ENCODE measurements at regions not wholly inside any gene's neighbourhood (a gene's known extent, or its start where the extent isn't known, plus 50 kb on each side); places are given as distances from the start of the nearest gene placed in this dataset.

DNA sequence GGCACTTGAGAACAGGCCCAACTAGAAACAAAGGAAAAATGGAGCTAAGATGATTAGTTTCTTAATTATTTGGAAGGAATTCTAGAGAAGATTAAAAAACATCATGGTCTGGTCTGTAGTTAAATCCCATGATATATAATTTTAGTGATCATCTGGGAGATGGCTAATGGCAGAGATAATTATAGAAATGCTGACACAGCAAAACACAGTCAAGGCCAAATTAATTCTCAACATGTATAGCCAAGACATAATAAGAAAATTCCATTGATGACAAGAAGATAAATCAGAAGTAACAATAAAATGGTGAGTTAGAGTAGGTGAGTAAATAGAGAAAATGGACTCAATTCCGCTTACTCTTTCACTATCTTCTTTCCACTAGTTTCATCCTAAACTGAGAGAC is 59.2 kb upstream of the ITGA4 start:
- no peak overlapping the region for H3K4me3 ChIP-seq
- H3K27me3 ChIP-seq, result no peaks in the 10 kb centered on the region
- H3K27ac ChIP-seq, result no peak overlapping the region
- H3K36me3 ChIP-seq, result no peaks in the 10 kb centered on the region
- peaks cover 0 to 6% (median 0%) of the 10 kb centered on the region in 4 donors for H3K4me1 ChIP-seq
- TF ChIP-seq, protein P1, sequence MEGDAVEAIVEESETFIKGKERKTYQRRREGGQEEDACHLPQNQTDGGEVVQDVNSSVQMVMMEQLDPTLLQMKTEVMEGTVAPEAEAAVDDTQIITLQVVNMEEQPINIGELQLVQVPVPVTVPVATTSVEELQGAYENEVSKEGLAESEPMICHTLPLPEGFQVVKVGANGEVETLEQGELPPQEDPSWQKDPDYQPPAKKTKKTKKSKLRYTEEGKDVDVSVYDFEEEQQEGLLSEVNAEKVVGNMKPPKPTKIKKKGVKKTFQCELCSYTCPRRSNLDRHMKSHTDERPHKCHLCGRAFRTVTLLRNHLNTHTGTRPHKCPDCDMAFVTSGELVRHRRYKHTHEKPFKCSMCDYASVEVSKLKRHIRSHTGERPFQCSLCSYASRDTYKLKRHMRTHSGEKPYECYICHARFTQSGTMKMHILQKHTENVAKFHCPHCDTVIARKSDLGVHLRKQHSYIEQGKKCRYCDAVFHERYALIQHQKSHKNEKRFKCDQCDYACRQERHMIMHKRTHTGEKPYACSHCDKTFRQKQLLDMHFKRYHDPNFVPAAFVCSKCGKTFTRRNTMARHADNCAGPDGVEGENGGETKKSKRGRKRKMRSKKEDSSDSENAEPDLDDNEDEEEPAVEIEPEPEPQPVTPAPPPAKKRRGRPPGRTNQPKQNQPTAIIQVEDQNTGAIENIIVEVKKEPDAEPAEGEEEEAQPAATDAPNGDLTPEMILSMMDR (IDR thresholded peaks at IDR 0.05), result no peak
- TF ChIP-seq EP300 (IDR thresholded peaks at IDR 0.05; ENCODE audit: low read depth) (no peak), POLR2AphosphoS5 (IDR thresholded peaks at IDR 0.05) (no peak), POLR2A (IDR thresholded peaks at IDR 0.05) (no peak)
- DNase-seq, result no peak
- no peaks in the 10 kb centered on the region for H3K9me3 ChIP-seq
- 100% methylated on average over 1 of the region's 1 CpG for WGBS, 2 donors (ENCODE audit: low coverage in 1 of 2)
- in situ Hi-C loops (cut with MboI; ENCODE audit: low pct_ligation_motif_present in 1 of 4, low pct_unique_long_range_greater_than_20kb in 1 of 4, low sequenced_read_pairs in 3 of 4), result no loop called here
- intact Hi-C loops (cut with DNase I; ENCODE audit: low total_unique reads), result no loop called here

- Histone ChIP-seq H3K4me1 (no peaks in the 10 kb centered on the region), H3K36me3 (no peaks in the 10 kb centered on the region), H3K27me3 (no peaks in the 10 kb centered on the region), H3K27ac (no peak overlapping the region), H3K4me3 (no peak overlapping the region), H3K9me3 (no peaks in the 10 kb centered on the region)
- DNase-seq, result no peak
- WGBS, 2 donors (ENCODE audit: low coverage in 1 of 2), result 74 to 100% methylated on average over 1 to 3 of the region's 4 CpGs
- intact Hi-C loops (cut with DNase I; ENCODE audit: low total_unique reads) (no loop called here), in situ Hi-C loops (cut with MboI; ENCODE audit: low pct_ligation_motif_present in 1 of 4, low pct_unique_long_range_greater_than_20kb in 1 of 4, low sequenced_read_pairs in 3 of 4) (no loop called here)
- TF ChIP-seq POLR2A (IDR thresholded peaks at IDR 0.05) (no peak), EP300 (IDR thresholded peaks at IDR 0.05; ENCODE audit: low read depth) (no peak), POLR2AphosphoS5 (IDR thresholded peaks at IDR 0.05) (no peak)
- TF ChIP-seq, protein P1 (IDR thresholded peaks at IDR 0.05), result no peak
These were observed 58.2 kb upstream of the ITGA4 start for GRCh38 chr2:181399027-181399426.

DNA sequence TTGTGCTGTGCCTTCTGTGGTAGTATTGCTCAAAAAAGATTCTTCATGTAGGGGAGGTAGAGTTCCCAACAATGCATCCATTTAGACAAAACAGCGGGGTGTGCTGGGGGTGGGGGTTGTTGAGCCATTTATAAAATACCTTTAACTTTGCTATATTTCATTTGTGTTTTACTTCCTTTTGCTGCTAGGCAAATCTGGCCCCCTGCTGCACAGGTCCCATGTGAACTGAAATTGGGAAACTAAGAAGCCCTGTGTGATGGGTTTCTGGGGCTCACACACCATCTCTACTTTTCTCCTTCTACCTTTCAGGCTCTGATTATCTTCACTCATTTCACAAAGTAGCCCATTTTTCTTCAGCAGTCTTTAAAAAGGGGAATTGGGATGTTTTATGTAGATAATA is 52.7 kb upstream of the ITGA4 start:
- H3K36me3 ChIP-seq, result no peaks in the 10 kb centered on the region
- intact Hi-C loops (cut with DNase I; ENCODE audit: low total_unique reads), result no loop called here
- TF ChIP-seq POLR2A (IDR thresholded peaks at IDR 0.05), result no peak
- no peak for TF ChIP-seq POLR2AphosphoS5 (IDR thresholded peaks at IDR 0.05)
- no peak for TF ChIP-seq EP300 (IDR thresholded peaks at IDR 0.05; ENCODE audit: low read depth)
- TF ChIP-seq, protein P1 (IDR thresholded peaks at IDR 0.05), result no peak
- no peaks in the 10 kb centered on the region for H3K4me1 ChIP-seq
- in situ Hi-C loops (cut with MboI; ENCODE audit: low pct_ligation_motif_present in 1 of 4, low pct_unique_long_range_greater_than_20kb in 1 of 4, low sequenced_read_pairs in 3 of 4), result no loop called here
- H3K4me3 ChIP-seq, result no peak overlapping the region
- H3K9me3 ChIP-seq, result no peaks in the 10 kb centered on the region
- 88 to 100% methylated on average over 1 of the region's 1 CpG for WGBS, 2 donors (ENCODE audit: low coverage in 1 of 2)
- H3K27me3 ChIP-seq, result no peaks in the 10 kb centered on the region
- no peak overlapping the region for H3K27ac ChIP-seq
- DNase-seq, result no peak

DNA sequence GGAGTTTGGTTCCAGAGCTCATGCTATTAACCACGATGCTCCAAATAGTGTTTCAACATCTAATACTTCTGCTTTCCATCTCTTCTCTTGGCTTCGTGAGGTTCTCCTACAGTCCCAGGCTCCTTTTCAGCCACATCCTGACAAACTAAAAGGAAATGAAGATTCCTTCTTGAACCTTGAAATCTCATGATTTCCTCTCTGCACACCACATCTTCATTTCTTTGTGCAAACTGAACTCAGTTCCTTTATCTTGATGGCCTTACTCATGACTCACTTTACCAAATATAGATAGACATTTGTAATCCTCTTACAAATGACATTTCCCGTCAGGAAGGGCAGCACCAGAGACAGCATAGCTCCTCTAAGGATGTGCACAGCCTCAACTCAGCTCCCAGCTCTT is 50.0 kb upstream of the ITGA4 start:
- no peak overlapping the region for H3K4me3 ChIP-seq
- TF ChIP-seq POLR2A (IDR thresholded peaks at IDR 0.05) (no peak), EP300 (IDR thresholded peaks at IDR 0.05; ENCODE audit: low read depth) (no peak), POLR2AphosphoS5 (IDR thresholded peaks at IDR 0.05) (no peak)
- TF ChIP-seq, protein P1 (IDR thresholded peaks at IDR 0.05), result no peak
- H3K27ac ChIP-seq, result no peak overlapping the region
- H3K36me3 ChIP-seq, result no peaks in the 10 kb centered on the region
- intact Hi-C loops (cut with DNase I; ENCODE audit: low total_unique reads) (no loop called here), in situ Hi-C loops (cut with MboI; ENCODE audit: low pct_ligation_motif_present in 1 of 4, low pct_unique_long_range_greater_than_20kb in 1 of 4, low sequenced_read_pairs in 3 of 4) (no loop called here)
- H3K4me1 ChIP-seq, result no peaks in the 10 kb centered on the region
- no peak for DNase-seq
- no peaks in the 10 kb centered on the region for H3K9me3 ChIP-seq
- H3K27me3 ChIP-seq, result no peaks in the 10 kb centered on the region
- WGBS, 2 donors (ENCODE audit: low coverage in 1 of 2), result 74 to 82% methylated on average over 2 to 3 of the region's 3 CpGs

Small RNAs in the stretch of these regions (small RNA-seq; reads per million reads assigned to genes)
- gene MIR4437, result 0 to 0.12 (median 0) reads per million in 4 donors
